ENCODE measurements at regions not wholly inside any gene's neighbourhood (a gene's known extent, or its start where the extent isn't known, plus 50 kb on each side); places are given as distances from the start of the nearest gene placed in this dataset.

GRCh38 chr2:149732001-149732685 lies 144.6 kb upstream of the MMADHC start:
- no peak for DNase-seq
- H3K4me3 Mint-ChIP-seq = no peak overlapping the region
- peaks cover 4% of the 10 kb centered on the region for H3K36me3 Mint-ChIP-seq (ENCODE audit: low read depth)
- H3K9me3 Mint-ChIP-seq = peaks cover 16% of the 10 kb centered on the region
- H3K27ac Mint-ChIP-seq = no peak overlapping the region
- H3K27me3 Mint-ChIP-seq (ENCODE audit: low read depth, poor library complexity) = peaks cover 4% of the 10 kb centered on the region
- TF ChIP-seq CTCF (IDR thresholded peaks at IDR 0.05) = no peak
- peaks cover 12% of the 10 kb centered on the region for H3K4me1 Mint-ChIP-seq

GRCh38 chr2:149731079-149731478 lies 143.5 kb upstream of the MMADHC start:
- TF ChIP-seq CTCF (IDR thresholded peaks at IDR 0.05) = no peak
- H3K4me3 Mint-ChIP-seq = no peak overlapping the region
- peaks cover 4% of the 10 kb centered on the region for H3K36me3 Mint-ChIP-seq (ENCODE audit: low read depth)
- peaks cover 12% of the 10 kb centered on the region for H3K4me1 Mint-ChIP-seq
- H3K27ac Mint-ChIP-seq = no peak overlapping the region
- no peaks in the 10 kb centered on the region for H3K27me3 Mint-ChIP-seq (ENCODE audit: low read depth, poor library complexity)
- H3K9me3 Mint-ChIP-seq = peaks cover 9% of the 10 kb centered on the region
- no peak for DNase-seq

GRCh38 chr2:149729586-149729985 lies 142.0 kb upstream of the MMADHC start:
- no peak overlapping the region for H3K27ac Mint-ChIP-seq
- no peaks in the 10 kb centered on the region for H3K36me3 Mint-ChIP-seq (ENCODE audit: low read depth)
- no peak for TF ChIP-seq CTCF (IDR thresholded peaks at IDR 0.05)
- no peaks in the 10 kb centered on the region for H3K9me3 Mint-ChIP-seq
- H3K4me3 Mint-ChIP-seq = no peak overlapping the region
- no peak for DNase-seq
- H3K4me1 Mint-ChIP-seq = peaks cover 9% of the 10 kb centered on the region
- H3K27me3 Mint-ChIP-seq (ENCODE audit: low read depth, poor library complexity) = no peaks in the 10 kb centered on the region

- no peaks in the 10 kb centered on the region for H3K27me3 Mint-ChIP-seq (ENCODE audit: low read depth, poor library complexity)
- H3K27ac Mint-ChIP-seq = no peak overlapping the region
- no peaks in the 10 kb centered on the region for H3K36me3 Mint-ChIP-seq (ENCODE audit: low read depth)
- no peak for TF ChIP-seq CTCF (IDR thresholded peaks at IDR 0.05)
- no peaks in the 10 kb centered on the region for H3K4me1 Mint-ChIP-seq
- no peak for DNase-seq
- H3K9me3 Mint-ChIP-seq = no peaks in the 10 kb centered on the region
- no peak overlapping the region for H3K4me3 Mint-ChIP-seq
Measured at GRCh38 chr2:149727927-149728326, 140.4 kb upstream of the MMADHC start.

- DNase-seq = no peak
- Mint-ChIP-seq H3K27ac (no peak overlapping the region), H3K4me1 (peaks cover 8% of the 10 kb centered on the region), H3K27me3 (ENCODE audit: low read depth, poor library complexity) (no peaks in the 10 kb centered on the region), H3K9me3 (no peaks in the 10 kb centered on the region), H3K36me3 (ENCODE audit: low read depth) (no peaks in the 10 kb centered on the region), H3K4me3 (no peak overlapping the region)
- no peak for TF ChIP-seq CTCF (IDR thresholded peaks at IDR 0.05)
Measured at GRCh38 chr2:149725234-149725633, 137.7 kb upstream of the MMADHC start.

- H3K36me3 Mint-ChIP-seq (ENCODE audit: low read depth) = no peaks in the 10 kb centered on the region
- no peaks in the 10 kb centered on the region for H3K27me3 Mint-ChIP-seq (ENCODE audit: low read depth, poor library complexity)
- DNase-seq = no peak
- H3K9me3 Mint-ChIP-seq = no peaks in the 10 kb centered on the region
- H3K4me3 Mint-ChIP-seq = no peak overlapping the region
- H3K4me1 Mint-ChIP-seq = peaks cover 8% of the 10 kb centered on the region
- no peak overlapping the region for H3K27ac Mint-ChIP-seq
- TF ChIP-seq CTCF (IDR thresholded peaks at IDR 0.05) = no peak
Measured at GRCh38 chr2:149724091-149724490, 136.5 kb upstream of the MMADHC start.

Measured in nephron progenitor cell (in vitro differentiated cells).